NT2/D1 (cell line): ENCODE measurements at regions not wholly inside any gene's neighbourhood (a gene's known extent, or its start where the extent isn't known, plus 50 kb on each side); places are given as distances from the start of the nearest gene placed in this dataset.
A peak's percentile ranks its signal among the peaks of the same experiment; 100 is the strongest.
"Not testable (repeated sequence)": the region's sequence is repeated elsewhere in the genome, so short reads cannot be mapped to it uniquely, and the experiment has no call there.

Experiments
- DNase-seq: peaks from one replicate; pipeline ENCODE4 v3.0.0-alpha.2; 2011; ENCODE audit warnings: low read depth, low spot score
- H3K27me3 ChIP-seq: 2 replicates; pipeline ENCODE4 v1.6.0; 2011; ENCODE audit warnings: mild to moderate bottlenecking; ENCODE audit not compliant: insufficient read length, insufficient read depth
- H3K36me3 ChIP-seq: 2 replicates; pipeline ENCODE4 v1.6.1; 2011; ENCODE audit warnings: mild to moderate bottlenecking, low read length, mixed read lengths; ENCODE audit not compliant: insufficient read depth, insufficient read length
- H3K4me1 ChIP-seq: 2 replicates; pipeline ENCODE4 v1.5.1; 2011; ENCODE audit not compliant: insufficient read depth, insufficient read length
- H3K4me3 ChIP-seq: 2 replicates; pipeline ENCODE4 v1.5.1; 2011; ENCODE audit warnings: low read depth; ENCODE audit not compliant: insufficient read length
- H3K9ac ChIP-seq: 2 replicates; pipeline ENCODE4 v1.6.0; 2011; ENCODE audit warnings: low read depth; ENCODE audit not compliant: insufficient read length
- H3K9me3 ChIP-seq: 2 replicates; pipeline ENCODE4 v1.5.1; 2011; ENCODE audit warnings: mild to moderate bottlenecking, low read length; ENCODE audit not compliant: insufficient read depth
- SUZ12 ChIP-seq: IDR thresholded peaks from 2 replicates; pipeline ENCODE4 v1.6.1; 2011; ENCODE audit not compliant: insufficient read length, insufficient read depth; ENCODE audit errors: extremely low read depth
- YY1 ChIP-seq: IDR thresholded peaks from 2 replicates; pipeline ENCODE4 v1.6.1; 2011; ENCODE audit not compliant: insufficient read length, insufficient read depth
- ZNF274 ChIP-seq: IDR thresholded peaks from 2 replicates; pipeline ENCODE4 v1.6.1; 2011; ENCODE audit warnings: mild to moderate bottlenecking, low read depth, low read length

- no peak for TF ChIP-seq YY1
- TF ChIP-seq SUZ12 = no peak
- TF ChIP-seq ZNF274 = no peak
- Histone ChIP-seq H3K9me3 (peaks cover 6% of the 10 kb centered on the region), H3K9ac (no peak overlapping the region), H3K27me3 (peaks cover 17% of the 10 kb centered on the region), H3K4me1 (peaks cover 17% of the 10 kb centered on the region), H3K4me3 (no peak overlapping the region), H3K36me3 (no peaks in the 10 kb centered on the region)
- DNase-seq = peak; percentile 88
These were observed 141.3 kb upstream of the PROK2 start for GRCh38 chr3:71926262-71926600.

- not testable (repeated sequence) for H3K9me3 ChIP-seq, H3K36me3 ChIP-seq, DNase-seq, H3K4me3 ChIP-seq
- H3K4me1 ChIP-seq = peaks cover 17% of the 10 kb centered on the region
- H3K27me3 ChIP-seq = peaks cover 18% of the 10 kb centered on the region
- peak overlapping the region; percentile 46 for H3K9ac ChIP-seq
These were observed 140.7 kb upstream of the PROK2 start for GRCh38 chr3:71925511-71926261.

GRCh38 chr3:71924721-71925120 lies 139.8 kb upstream of the PROK2 start:
- TF ChIP-seq SUZ12 = no peak
- TF ChIP-seq YY1 = no peak
- no peak for TF ChIP-seq ZNF274
- Histone ChIP-seq H3K4me3 (no peak overlapping the region), H3K9me3 (peaks cover 6% of the 10 kb centered on the region), H3K9ac (peak overlapping the region; percentile 14), H3K4me1 (peaks cover 13% of the 10 kb centered on the region), H3K27me3 (peaks cover 18% of the 10 kb centered on the region), H3K36me3 (no peaks in the 10 kb centered on the region)
- no peak for DNase-seq

DNA sequence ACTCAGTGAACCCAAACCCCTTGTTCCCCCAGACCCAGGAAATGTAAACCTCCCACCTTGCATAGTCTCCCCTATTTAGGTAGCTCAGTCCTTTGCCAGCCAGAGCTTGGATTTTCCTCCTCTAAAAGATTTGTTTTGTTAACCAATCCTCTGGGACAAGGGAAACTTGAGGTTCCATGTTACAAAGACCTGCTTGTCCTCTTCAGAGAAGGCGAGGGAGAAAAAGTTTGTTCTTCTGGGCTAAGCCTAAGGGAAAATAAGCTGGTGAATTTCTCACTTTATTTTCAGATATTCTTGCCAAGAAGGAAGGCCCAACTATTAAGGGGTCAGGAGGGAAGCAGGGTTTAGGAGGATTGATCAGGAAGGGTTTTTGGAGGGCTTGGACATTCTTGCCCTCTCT lies 136.1 kb upstream of the PROK2 start:
- peaks cover 8% of the 10 kb centered on the region for H3K4me1 ChIP-seq
- no peaks in the 10 kb centered on the region for H3K9me3 ChIP-seq
- H3K9ac ChIP-seq = no peak overlapping the region
- H3K36me3 ChIP-seq = no peaks in the 10 kb centered on the region
- DNase-seq = no peak
- TF ChIP-seq YY1 = no peak
- no peak for TF ChIP-seq SUZ12
- no peak for TF ChIP-seq ZNF274
- no peak overlapping the region for H3K4me3 ChIP-seq
- H3K27me3 ChIP-seq = peaks cover 18% of the 10 kb centered on the region

GRCh38 chr3:71919572-71919971 lies 134.6 kb upstream of the PROK2 start:
- TF ChIP-seq SUZ12 (no peak), ZNF274 (no peak), YY1 (no peak)
- Histone ChIP-seq H3K9me3 (no peaks in the 10 kb centered on the region), H3K4me1 (peaks cover 8% of the 10 kb centered on the region)

DNA sequence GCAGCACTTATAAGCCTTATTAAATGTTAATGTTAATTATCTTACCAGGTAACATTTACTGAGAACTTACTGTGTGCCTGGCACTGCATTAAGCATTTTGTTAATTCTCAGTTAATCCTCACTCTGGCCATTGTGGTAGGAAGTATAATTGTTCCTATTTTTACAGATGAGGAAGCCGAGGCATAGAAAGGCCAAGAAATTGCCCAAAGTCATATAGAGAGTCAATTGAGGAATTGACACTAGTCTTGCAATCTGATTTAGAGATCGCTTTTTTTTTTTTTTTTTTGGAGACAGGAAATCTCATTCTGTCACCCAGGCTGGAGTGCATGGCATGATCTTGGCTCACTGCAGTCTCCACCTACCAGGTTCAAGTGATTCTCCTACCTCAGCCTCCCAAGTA lies 132.6 kb upstream of the PROK2 start:
- Histone ChIP-seq H3K36me3 (no peaks in the 10 kb centered on the region), H3K27me3 (peaks cover 10% of the 10 kb centered on the region), H3K4me3 (no peak overlapping the region), H3K4me1 (no peaks in the 10 kb centered on the region), H3K9me3 (no peaks in the 10 kb centered on the region), H3K9ac (no peak overlapping the region)
- DNase-seq = no peak
- TF ChIP-seq YY1 = no peak
- no peak for TF ChIP-seq SUZ12
- TF ChIP-seq ZNF274 = no peak

More at GRCh38 chr3:71919572-71919971, 134.6 kb upstream of the PROK2 start:
- H3K9ac ChIP-seq = no peak overlapping the region
- peaks cover 18% of the 10 kb centered on the region for H3K27me3 ChIP-seq
- no peak for DNase-seq
- H3K4me3 ChIP-seq = no peak overlapping the region
- H3K36me3 ChIP-seq = no peaks in the 10 kb centered on the region

GRCh38 chr3:71916747-71917369 lies 131.9 kb upstream of the PROK2 start:
- Histone ChIP-seq H3K9ac (no peak overlapping the region), H3K36me3 (no peaks in the 10 kb centered on the region), H3K4me3 (no peak overlapping the region), H3K4me1 (no peaks in the 10 kb centered on the region), H3K9me3 (no peaks in the 10 kb centered on the region), H3K27me3 (peaks cover 7% of the 10 kb centered on the region)
- TF ChIP-seq YY1 (no peak), SUZ12 (no peak), ZNF274 (no peak)
- DNase-seq = no peak
